Astrocyte (in vitro differentiated cells and primary cell): ENCODE measurements at regions not wholly inside any gene's neighbourhood (a gene's known extent, or its start where the extent isn't known, plus 50 kb on each side); places are given as distances from the start of the nearest gene placed in this dataset.

Experiments
- EZH2 ChIP-seq: IDR thresholded peaks from 2 replicates; pipeline ENCODE4 v1.6.1; 2012; ENCODE audit warnings: mild to moderate bottlenecking, low read length, inconsistent platforms; ENCODE audit not compliant: insufficient read depth
- TF ChIP-seq, protein P1 (sequence below): IDR thresholded peaks from 2 replicates; pipeline ENCODE4 v1.5.1; 2011; ENCODE audit warnings: low read depth, mild to moderate bottlenecking, inconsistent platforms, low read length, moderate library complexity; ENCODE audit not compliant: insufficient read depth

DNA sequence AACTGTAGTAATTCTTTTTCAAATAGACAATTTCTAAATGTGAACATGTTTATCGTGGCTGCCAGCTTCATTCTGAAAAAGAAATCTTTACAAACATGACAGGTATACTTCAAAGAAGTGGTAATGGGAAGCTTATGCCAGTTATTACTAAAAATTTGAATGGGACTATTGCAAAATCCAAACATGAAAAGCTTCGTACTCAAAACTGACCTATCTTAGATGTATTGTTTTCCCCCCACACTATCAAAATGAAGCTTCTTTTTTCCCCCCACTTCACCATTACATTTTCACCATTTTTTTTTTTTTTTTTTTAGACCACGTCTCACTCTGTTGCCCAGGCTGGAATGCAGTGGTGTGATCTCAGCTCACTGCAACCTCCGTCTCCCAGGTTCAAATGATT, 50.4 kb upstream of the SERTAD2 start:
- TF ChIP-seq, protein P1, sequence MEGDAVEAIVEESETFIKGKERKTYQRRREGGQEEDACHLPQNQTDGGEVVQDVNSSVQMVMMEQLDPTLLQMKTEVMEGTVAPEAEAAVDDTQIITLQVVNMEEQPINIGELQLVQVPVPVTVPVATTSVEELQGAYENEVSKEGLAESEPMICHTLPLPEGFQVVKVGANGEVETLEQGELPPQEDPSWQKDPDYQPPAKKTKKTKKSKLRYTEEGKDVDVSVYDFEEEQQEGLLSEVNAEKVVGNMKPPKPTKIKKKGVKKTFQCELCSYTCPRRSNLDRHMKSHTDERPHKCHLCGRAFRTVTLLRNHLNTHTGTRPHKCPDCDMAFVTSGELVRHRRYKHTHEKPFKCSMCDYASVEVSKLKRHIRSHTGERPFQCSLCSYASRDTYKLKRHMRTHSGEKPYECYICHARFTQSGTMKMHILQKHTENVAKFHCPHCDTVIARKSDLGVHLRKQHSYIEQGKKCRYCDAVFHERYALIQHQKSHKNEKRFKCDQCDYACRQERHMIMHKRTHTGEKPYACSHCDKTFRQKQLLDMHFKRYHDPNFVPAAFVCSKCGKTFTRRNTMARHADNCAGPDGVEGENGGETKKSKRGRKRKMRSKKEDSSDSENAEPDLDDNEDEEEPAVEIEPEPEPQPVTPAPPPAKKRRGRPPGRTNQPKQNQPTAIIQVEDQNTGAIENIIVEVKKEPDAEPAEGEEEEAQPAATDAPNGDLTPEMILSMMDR: no peak
- no peak for TF ChIP-seq EZH2
